Activated T-helper 9 cell treated with anti-CD3 and anti-CD28 coated beads, Interleukin-2, amount 50 U/mL, for 16 hours (primary cell): ENCODE measurements at regions not wholly inside any gene's neighbourhood (a gene's known extent, or its start where the extent isn't known, plus 50 kb on each side); places are given as distances from the start of the nearest gene placed in this dataset.
"Not testable (repeated sequence)": the region's sequence is repeated elsewhere in the genome, so short reads cannot be mapped to it uniquely, and the experiment has no call there.

Experiments used
- DNase-seq: peaks from one replicate; pipeline ENCODE4 v3.0.0-alpha.2; 2020; ENCODE audit warnings: low read depth

DNA sequence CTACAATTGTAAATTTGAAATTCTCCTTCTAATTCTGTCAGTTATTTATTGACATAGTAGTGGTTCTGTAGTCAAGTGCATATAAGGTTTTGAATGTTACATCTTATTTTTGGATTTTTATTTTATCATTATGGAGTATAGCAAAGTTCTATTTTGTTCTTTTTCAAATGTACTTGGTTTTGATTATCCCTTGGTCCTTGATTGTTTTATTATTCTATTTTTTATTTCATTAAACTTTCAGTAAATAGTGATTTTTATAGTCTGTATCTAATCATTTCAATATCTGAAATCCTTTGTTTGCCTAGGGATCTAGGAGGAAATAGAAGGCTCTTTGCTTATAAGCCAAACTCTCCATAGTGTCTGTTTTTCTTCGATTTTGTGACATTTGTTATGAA is 87.8 kb downstream of the HFE start:
- no peak for DNase-seq

DNA sequence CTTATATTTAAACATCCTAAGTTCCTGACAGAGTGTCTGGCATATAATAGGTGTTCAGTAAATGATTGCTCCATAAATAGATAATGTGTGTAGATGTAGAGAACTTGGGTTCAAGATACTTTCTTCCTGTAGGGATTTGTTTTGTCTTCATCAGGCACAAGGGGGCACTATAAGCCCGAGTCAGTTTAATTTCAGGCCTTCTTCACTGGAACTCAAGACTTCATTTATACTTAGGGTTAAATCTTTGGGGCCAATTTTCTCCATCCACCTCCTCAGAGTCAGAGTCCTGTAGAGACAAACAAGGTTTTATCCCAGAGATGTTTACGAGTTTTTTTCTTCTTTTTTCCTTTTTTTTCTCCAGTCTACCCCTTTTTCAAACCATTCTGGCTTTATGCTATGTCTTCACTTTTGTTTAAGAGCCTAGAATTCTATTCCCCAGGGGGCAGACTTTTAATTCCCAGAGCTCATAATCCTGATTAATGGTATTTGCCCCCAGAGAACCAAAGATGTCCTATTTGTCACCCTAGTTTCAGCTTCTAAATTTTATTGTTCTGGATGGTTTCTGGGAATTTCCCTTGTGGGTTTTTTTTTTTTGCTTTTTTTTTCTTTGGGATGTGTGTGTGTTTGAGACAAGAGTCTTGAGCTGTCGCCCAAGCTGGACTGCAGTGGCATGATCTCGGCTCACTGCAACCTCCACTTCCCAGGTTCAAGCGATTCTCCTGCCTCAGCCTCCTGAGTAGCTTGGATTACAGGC is 88.4 kb downstream of the HFE start:
- DNase-seq = no peak

DNA sequence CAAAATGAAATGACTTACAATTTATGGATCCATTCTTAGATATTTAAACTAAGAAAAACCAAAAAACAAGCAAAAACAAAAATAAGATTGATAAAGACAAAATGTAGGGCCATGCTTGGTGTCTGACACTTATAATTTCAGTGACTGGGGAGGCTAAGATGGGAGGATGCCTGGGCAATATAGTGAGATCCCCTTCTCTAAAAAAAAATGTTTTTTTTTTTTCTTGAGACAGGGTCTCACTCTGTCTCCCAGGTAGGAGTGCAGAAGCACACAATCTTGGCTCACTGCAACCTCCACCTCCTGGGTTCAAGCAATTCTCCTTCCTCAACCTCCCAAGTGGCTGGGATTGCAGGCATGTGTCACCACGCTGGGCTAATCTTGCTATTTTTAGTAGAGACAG is 92.4 kb downstream of the HFE start:
- DNase-seq = no peak

DNA sequence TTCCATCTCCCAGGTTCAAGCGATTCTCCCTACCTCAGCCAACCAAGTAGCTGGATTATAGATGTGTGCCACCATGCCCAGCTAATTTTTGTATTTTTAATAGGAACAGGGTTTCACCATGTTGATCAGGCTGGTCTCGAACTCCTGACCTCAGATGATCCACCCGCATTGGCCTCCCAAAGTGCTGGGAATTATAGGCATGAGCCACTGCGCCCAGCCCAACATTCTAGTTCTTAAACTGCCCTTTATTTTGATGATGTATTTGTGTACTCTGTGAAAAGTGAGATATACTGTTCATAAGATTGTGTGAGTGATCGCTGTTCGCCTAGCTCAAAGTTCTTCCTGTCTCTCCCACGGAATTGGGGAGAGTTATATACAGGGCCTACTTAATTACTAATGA is 93.1 kb downstream of the HFE start:
- DNase-seq = no peak

DNA sequence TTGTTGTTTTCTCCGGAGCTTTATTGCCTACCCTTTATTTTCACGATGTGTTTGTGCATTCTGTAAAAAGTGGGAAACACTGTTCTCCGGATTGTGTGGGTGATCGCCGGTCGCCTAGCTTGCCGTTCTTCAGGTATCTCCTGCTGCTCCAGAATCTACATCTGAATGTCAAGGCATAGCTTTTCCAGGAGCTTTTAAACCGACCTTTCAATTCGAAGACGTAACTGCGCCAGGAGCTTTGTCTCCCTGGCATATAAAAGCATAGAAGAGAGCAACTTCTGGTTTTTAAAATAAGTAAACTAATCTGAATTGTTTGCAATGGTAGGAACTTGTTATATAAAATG is 96.0 kb downstream of the HFE start:
- DNase-seq = no peak

DNA sequence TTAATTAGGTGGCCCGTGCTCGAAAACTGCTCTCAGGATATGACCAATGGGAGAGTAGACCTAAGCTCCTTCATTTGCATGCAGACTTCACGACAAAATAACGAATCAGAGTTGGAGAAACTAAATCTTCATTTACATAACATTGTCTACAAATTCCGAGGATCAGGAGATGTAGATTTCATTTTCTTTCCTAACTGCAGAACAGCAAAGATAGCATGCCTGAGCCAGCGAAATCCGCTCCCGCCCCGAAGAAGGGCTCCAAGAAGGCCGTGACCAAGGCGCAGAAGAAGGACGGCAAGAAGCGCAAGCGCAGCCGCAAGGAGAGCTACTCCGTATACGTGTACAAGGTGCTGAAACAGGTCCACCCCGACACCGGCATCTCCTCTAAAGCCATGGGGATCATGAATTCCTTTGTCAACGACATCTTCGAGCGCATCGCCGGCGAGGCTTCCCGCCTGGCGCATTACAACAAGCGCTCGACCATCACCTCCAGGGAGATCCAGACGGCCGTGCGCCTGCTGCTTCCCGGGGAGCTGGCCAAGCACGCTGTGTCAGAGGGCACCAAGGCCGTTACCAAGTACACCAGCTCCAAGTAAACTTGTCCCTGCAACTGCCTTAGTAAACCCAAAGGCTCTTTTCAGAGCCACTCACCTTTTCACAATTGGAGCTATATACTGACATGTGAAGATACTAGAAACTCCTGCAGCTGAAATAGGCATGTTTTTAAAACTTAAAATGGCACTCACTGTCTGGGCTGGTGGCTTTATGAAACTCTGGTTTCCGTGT is 96.5 kb downstream of the HFE start:
- peak; percentile 21 for DNase-seq

DNA sequence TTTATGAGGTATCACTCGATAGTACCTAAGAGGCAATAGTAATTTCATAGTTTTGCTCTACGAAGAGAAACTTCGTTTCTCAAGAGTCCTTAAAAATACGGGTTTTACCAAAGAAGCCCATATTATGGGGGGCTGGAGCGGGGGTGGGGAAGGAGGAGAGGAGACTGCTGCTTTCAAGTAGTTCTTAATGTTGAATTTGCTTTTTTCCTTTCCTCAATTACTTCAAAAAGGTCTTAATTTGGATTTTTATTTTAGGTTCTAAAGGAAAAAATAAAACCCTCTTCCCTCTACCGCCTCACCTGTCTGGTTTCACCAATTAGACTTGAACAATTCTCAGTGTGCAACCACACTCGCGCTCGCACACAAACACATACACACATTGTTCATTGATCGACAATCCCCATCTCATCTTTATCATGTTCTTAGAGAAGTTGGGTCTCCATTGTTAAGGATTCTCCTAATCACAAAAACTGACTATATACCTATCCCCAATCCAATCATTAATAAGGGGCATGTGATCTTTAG is 97.2 kb downstream of the HFE start:
- no peak for DNase-seq

DNA sequence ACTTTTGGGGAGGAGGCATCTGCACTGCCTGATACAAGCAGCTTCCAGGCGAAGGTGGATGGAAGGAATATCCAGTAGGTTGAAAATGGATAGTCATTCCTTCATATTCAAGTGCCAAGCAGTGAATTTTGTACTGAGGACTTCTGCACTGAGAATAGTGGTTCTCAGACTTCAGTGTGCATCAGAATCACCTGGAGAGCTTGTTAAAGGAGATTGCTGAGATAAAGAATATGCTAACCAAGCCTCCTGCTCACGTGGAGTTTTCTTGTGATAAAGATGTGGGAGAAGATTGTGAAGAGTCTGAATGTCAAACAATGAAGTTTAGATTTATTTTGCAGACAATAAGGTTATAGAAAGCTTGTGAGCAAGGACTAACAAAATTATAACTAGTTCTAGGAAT is 97.8 kb downstream of the HFE start:
- DNase-seq = no peak

DNA sequence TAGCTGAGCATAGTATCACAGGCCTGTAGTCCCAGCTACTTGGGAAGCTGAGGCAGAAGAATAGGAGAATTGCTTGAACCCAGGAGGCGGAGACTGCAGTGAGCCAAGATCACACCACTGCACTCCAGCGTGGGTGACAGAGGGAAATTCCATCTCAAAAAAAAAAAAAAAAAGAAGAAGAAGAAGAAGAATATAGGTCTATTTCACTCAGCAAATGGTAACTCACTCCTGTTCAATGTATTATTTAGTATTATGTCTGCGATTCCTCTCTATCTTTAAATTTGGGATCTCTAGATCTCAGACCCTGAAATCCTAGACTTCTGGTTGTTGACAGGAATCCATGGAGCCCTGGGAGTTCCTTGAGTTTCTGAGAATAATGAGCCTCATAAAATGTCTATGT is 98.6 kb downstream of the HFE start:
- no peak for DNase-seq

DNA sequence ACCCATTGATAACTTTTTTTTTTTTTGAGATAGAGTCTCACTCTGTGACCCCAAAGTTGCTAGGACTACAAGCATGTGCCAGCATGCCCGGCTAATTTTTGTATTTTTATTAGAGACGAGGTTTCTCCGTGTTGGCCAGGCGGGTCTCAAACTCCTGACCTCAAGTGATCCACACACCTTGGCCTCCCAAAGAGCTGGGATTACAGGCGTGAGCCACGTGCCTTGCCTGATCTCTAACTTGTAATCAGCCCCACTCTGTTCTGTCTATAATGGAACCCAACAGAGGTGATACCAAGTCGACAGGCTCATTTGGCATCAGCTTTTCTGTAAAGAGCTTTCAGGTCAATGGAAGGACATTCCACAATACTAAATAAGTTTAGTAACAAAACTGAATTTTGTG is 99.4 kb downstream of the HFE start:
- DNase-seq = no peak

DNA sequence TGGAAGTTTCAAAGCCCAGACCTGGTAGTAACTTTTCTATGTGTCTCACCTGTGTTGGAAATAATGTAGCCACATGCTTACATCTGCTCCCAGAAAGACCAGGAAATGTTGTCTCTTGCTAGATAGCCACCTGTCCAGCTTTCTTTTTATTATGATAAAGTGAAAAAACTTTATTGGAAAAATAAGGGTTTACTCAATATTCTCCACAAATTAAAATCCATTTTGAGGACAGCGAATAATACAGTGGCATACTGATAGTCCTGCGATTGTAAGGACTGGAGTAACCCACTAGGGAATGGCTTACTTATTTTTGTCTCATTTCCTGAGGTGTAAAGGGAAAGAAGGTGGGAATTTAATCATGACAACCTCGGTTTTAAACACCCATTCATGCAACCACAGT is 100.1 kb downstream of the HFE start:
- DNase-seq = no peak

DNA sequence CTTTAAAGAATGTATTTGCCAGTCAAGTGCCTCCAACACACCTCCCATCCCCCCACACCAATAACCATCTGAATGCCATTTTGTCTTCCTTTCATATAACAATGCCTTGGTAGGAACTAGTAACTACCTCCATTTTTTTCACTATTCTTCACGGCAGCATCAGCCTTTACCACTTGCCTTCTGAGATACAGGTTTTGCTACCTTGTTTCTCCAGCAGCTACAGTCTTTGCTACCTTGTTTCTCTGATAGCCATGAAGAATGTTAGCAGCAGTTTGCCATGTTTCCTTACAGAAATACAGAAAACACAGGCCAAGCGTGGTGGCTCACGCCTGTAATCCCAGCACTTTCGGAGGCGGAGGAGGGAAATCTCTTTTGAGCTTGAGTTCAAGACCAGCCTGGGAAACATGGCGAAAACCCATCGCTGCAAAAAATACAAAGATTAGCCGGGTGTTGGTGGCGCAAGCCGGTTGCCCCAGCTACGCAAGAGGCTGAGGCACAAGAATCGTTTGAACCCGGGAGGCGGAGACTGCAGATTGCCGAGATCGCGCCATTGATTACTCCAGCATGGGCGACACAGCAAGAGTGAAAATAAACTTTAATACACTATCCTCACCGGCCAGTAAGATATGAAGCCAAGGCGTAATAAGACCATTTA is 100.9 kb downstream of the HFE start:
- DNase-seq = no peak

DNA sequence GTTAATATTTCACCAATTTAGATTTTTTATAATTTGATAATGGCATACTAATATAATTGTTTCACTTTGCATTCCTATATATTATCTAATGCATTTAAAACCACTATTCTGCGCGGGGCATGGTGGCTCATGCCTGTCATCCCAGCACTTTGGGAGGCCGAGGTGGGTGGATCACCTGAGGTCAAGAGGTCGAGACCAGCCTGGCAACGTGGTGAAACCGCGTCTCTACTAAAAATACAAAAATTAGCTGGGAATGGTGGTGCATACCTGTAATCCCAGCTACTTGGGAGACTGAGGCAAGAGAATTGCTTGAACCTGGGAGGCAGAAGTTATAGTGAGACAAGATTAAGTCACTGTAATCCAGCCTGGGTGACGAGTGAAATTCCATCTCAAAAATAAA is 104.3 kb downstream of the HFE start:
- not testable (repeated sequence) for DNase-seq

DNA sequence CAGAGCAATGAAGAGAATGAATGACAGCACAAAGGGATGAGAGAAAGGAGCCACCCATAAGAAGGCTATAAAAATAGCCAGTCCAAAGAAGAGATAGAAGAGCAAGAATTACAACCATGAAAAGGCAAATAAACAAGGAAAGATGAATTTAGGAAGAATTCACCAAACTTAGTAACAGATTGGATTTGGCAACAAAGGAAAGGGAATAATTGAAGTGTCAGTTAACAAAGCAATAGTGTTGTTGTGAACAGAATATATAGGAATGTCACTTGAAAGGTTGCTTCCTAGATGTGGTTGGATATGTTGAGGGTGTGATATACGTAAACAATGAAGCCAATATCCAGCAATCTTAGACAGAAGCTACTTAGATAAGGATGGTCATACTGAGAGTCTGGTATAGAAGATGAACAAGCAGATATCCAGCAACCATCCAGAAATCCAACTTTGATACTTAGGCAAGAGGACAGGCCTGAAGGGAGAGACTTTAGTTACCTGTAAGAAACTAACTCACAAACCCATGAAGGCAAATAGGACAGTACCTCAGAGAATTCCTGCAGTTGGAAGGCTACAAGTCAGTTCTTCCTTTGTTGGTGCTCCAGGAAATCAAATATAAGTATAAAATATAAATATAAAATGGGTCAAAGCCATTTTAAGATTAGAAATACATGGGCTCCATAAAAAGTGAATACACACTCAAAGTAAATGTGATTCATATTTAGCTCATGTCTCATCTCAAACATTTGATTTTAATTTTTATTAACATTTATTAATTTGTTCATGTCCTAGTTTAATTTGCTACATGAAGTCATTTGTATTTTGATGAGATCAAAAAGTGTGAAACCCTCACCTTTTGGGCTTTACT is 106.5 kb downstream of the HFE start:
- no peak for DNase-seq

DNA sequence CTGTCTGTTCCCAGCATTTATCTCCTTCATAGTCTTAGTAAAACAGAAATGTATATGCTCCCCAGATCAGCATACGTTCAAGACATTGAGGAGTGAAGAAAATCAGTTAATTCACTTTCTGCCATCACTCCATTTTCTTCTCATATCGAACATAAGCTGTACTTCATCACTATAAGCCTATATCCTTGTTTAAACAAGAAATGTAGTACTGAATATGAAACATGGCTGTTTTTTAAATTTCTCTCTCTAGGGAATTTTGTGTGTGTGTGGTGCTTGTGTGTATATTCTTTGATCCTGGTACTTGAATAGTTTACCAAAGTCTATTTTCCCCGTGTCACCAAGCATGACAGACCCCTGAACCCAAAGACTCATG is 107.1 kb downstream of the HFE start:
- no peak for DNase-seq

DNA sequence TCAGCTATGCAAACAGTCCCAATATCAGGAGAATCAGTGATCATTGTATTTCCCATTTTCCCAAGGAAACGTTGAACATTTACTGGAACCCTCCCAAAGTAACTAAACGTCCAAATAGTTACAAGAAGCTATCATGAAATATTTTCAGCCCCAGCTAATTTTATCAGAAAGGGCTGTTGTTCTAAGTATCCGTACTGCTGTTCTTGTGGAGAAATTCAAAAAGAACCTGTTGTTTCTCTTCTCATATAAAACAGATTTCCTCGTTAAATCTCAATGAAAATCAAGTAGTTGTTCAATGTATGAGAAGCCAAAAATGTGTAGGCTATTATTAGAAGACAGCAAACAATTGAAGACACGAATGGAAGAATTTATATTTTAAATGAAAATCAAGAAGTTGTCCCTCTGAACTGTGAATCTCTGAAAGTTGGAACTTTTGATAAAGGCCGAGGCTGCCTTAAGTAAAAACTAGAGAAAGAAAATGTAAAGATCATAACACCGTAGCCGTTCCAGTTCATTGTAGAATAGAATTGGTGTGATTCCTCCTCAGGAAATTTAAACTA is 107.7 kb downstream of the HFE start:
- no peak for DNase-seq

DNA sequence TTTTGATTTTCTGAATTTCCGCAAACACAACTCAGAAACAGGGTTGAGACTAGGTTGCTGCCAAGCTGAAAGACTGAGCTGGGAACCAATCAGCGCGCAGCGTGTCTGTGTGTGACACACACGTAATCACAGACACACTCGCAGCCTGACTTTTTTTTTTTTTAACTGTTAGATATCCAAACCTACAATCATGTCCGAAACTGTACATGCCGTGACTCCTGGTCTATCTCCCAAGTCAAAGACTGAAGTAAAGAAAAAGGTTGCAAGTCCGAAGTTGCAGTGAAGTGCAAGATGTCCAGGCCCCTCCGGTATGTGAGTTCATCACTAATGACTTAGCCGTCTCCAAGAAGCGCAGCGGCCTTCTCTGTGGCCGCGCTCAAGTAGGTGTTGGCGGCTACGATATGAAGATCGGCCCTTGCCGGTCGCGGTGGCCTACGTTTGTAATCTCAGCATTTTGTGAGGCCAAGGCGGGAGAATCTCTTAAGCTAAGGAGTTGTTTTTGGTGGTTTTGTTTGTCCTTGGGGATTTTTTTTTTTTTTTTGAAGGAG is 108.2 kb downstream of the HFE start:
- peak; percentile 73 for DNase-seq

DNA sequence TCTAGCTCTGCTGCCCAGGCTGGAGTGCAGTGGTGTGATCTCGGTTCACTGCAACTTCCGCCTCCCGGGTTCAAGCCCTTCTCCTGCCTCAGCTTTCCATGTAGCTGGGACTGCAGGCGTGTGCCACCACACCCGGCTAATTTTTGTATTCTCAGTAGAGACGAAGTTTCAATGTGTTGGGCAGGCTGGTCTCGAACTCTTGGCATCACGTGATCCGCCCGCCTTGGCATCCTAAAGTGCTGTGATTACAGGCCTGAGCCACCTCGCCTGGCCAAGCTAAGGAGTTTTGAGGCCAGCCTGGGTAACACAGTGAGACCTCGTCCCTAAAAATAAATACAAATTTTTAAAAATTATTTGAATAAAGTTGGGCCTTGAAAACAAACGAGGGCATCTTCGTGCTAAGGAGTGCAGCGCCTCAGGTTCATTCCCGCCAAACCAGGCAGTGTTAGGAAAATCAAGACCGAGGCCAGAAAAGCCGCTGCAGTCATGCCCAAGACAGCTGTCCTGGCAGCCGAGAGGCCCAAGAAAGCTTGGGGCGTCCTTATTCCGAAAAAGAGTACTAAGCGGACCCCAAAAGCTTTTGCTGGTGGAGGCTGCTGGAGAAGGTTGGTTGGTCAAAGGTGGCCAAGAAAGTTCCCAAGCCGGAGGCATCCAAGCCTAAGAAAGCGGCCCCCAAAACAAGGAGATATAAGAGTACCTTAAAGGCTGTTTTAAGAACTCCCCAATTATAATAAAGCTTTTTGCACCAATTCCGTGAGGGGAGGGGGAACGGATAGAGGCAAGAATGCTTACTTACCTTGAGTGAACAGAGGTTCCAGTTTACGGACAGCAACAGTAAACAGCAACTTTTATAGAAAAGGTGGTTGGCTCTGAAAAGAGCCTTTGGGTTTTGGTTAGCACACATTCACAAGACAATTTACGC is 109.0 kb downstream of the HFE start:
- no peak for DNase-seq

DNA sequence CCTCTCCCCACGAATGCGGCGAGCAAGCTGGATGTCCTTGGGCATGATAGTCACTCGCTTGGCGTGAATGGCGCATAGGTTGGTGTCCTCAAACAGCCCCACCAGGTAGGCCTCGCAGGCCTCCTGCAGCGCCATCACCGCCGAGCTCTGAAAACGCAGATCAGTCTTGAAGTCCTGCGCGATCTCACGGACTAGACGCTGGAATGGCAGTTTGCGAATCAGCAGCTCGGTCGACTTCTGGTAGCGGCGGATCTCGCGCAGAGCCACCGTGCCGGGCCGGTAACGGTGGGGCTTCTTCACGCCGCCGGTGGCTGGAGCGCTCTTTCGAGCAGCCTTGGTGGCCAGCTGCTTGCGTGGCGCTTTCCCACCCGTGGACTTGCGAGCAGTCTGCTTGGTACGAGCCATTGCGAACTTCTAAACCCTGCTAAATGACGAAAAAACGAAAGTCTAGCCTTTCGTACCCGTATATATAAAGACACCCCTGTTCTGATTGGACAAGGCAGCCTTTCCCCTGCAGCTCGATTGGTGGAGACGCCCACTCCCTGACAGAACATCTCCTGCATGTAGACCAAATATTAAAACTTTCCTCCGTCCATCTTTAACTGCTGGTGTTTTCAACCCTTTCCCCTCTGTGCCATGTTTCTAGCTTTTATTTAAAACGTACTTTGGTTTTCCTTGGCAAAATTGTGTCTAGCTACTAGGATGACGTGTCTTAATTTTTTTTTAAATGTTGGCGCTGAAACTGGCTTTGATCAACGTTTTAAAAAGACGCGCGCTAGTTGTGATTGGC is 109.8 kb downstream of the HFE start:
- DNase-seq = peak; percentile 59

DNA sequence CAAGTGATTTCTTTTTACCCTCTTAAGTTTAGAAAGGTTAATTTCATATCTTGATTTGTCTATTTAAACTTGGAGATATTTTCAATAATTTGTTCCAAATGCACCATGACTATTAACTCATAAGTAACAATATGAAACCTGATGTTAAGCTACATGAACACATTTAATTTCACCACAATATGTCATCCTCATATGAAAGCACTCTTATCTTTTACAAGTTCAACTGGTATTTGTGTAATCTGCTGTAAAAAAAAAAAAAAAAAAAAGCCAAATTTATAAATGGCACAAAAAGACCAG is 110.4 kb downstream of the HFE start:
- no peak for DNase-seq
